ENCODE measurements at regions not wholly inside any gene's neighbourhood (a gene's known extent, or its start where the extent isn't known, plus 50 kb on each side); places are given as distances from the start of the nearest gene placed in this dataset.

DNA sequence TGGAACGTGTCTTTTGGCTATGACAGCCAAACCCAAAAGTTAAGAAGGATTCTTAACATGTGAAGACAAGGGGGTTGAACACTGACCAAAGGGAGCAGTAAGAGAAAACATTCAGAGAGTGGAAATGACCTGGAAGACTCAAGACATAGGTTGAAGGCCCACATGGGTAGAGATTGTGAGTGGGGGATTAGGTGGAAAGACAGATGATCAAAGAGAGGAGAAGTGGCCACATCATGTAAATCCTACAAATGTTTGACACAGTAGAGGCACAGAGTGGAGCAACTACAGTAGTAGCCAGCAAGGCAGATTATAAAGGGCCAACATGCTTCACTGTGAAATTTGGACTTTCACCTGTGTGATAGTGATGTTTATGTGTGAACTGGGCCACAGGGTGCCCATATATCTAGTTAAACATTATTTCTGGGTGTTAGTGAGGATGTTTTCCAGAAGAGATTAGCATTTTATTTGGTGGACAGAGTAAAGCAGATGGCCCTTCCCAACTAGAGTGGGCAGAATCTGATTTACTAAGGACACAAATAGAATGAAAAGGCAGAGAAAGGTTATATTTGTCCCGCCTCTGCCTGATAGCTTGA is 559.3 kb downstream of the RAB28 start:
- H3K27ac Mint-ChIP-seq (ENCODE audit: unreplicated experiment), result no peak overlapping the region
- Histone ChIP-seq H3K9me3 (no peaks in the 10 kb centered on the region), H3K27me3 (replicated peaks; ENCODE audit: control insufficient read depth, insufficient read depth, low read length) (no peaks in the 10 kb centered on the region), H3K4me3 (ENCODE audit: low read depth, low read length) (no peak overlapping the region), H3K36me3 (ENCODE audit: control insufficient read depth, insufficient read depth, low read length) (no peaks in the 10 kb centered on the region), H3K4me1 (no peaks in the 10 kb centered on the region)
- no peak for DNase-seq
- TF ChIP-seq, protein P1, sequence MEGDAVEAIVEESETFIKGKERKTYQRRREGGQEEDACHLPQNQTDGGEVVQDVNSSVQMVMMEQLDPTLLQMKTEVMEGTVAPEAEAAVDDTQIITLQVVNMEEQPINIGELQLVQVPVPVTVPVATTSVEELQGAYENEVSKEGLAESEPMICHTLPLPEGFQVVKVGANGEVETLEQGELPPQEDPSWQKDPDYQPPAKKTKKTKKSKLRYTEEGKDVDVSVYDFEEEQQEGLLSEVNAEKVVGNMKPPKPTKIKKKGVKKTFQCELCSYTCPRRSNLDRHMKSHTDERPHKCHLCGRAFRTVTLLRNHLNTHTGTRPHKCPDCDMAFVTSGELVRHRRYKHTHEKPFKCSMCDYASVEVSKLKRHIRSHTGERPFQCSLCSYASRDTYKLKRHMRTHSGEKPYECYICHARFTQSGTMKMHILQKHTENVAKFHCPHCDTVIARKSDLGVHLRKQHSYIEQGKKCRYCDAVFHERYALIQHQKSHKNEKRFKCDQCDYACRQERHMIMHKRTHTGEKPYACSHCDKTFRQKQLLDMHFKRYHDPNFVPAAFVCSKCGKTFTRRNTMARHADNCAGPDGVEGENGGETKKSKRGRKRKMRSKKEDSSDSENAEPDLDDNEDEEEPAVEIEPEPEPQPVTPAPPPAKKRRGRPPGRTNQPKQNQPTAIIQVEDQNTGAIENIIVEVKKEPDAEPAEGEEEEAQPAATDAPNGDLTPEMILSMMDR (IDR thresholded peaks at IDR 0.05; ENCODE audit: insufficient read depth in 1 of 2, low read depth in 1 of 2, low read length in 1 of 2, severe bottlenecking in 1 of 2, unreplicated experiment in 1 of 2), result no peak
- H3K9me3 Mint-ChIP-seq (ENCODE audit: unreplicated experiment), result peaks cover 12% of the 10 kb centered on the region
- H3K27me3 Mint-ChIP-seq (ENCODE audit: insufficient read depth, unreplicated experiment), result no peaks in the 10 kb centered on the region
- intact Hi-C loops (cut with micrococcal nuclease; ENCODE audit: unreplicated experiment), result no loop called here
- POLR2A ChIA-PET, result no interaction called here
- no peaks in the 10 kb centered on the region for H3K4me1 Mint-ChIP-seq (ENCODE audit: low read depth, unreplicated experiment)
- CTCF ChIA-PET, result no interaction called here
- no TSS peak for BruUV-seq (replicated peaks)
- no peaks in the 10 kb centered on the region for H3K36me3 Mint-ChIP-seq (ENCODE audit: insufficient read depth, unreplicated experiment)
- no peak overlapping the region for H3K4me3 Mint-ChIP-seq (ENCODE audit: unreplicated experiment)

DNA sequence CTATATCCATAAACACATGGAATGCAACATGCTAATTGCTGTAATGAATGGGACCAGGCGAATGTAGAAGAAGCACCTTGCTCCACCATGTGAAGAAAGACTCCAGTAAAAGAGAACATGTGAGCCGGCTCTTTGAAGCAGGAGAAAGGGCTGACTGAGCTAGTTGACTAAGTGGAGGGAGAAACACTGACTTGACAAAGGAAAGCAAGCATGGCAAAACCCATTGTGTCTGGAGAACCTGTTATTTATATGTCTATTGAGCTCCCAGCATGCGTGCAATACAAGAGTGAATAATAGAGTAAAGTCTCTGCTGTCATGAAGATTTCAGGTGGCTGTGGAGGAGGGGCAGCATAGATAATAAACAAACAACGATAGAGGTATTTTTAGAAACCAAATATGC is 559.9 kb downstream of the RAB28 start:
- TF ChIP-seq, protein P1 (IDR thresholded peaks at IDR 0.05; ENCODE audit: insufficient read depth in 1 of 2, low read depth in 1 of 2, low read length in 1 of 2, severe bottlenecking in 1 of 2, unreplicated experiment in 1 of 2), result no peak
- intact Hi-C loops (cut with micrococcal nuclease; ENCODE audit: unreplicated experiment), result no loop called here
- ChIA-PET POLR2A (no interaction called here), CTCF (no interaction called here)
- Histone ChIP-seq H3K9me3 (no peaks in the 10 kb centered on the region), H3K36me3 (ENCODE audit: control insufficient read depth, insufficient read depth, low read length) (no peaks in the 10 kb centered on the region), H3K4me1 (no peaks in the 10 kb centered on the region), H3K27me3 (replicated peaks; ENCODE audit: control insufficient read depth, insufficient read depth, low read length) (no peaks in the 10 kb centered on the region), H3K4me3 (ENCODE audit: low read depth, low read length) (no peak overlapping the region)
- no peaks in the 10 kb centered on the region for H3K36me3 Mint-ChIP-seq (ENCODE audit: insufficient read depth, unreplicated experiment)
- H3K27ac Mint-ChIP-seq (ENCODE audit: unreplicated experiment), result no peak overlapping the region
- no peak for DNase-seq
- H3K4me1 Mint-ChIP-seq (ENCODE audit: low read depth, unreplicated experiment), result no peaks in the 10 kb centered on the region
- no peak overlapping the region for H3K4me3 Mint-ChIP-seq (ENCODE audit: unreplicated experiment)
- H3K9me3 Mint-ChIP-seq (ENCODE audit: unreplicated experiment), result peaks cover 12% of the 10 kb centered on the region
- H3K27me3 Mint-ChIP-seq (ENCODE audit: insufficient read depth, unreplicated experiment), result no peaks in the 10 kb centered on the region
- BruUV-seq (replicated peaks), result no TSS peak

DNA sequence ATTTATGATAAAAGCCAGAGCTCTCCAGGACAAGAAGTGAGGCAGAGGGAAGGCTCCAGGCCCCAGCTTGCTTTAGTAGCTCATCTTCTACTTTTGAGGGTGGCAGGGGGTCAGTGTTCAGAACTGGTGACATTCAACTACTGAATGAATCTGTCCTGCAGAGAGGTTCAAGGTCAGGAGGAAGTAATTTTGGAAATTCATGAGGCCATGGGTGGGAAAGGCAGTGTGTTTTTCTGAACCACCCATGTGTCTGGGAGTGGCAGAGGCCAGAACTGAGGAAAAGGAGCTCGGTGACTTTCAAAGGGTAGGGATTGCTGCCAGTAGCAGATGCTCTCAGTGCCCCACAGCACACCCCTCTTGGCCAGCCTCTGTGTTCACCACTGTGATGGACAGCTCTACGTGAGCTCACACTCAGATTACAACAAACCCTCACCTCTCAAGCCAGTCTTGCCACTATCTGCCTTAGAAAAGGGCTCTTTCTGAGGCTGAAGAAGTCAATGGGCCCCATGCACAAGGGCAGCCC is 571.2 kb downstream of the RAB28 start:
- Mint-ChIP-seq H3K9me3 (ENCODE audit: unreplicated experiment) (no peaks in the 10 kb centered on the region), H3K36me3 (ENCODE audit: insufficient read depth, unreplicated experiment) (no peaks in the 10 kb centered on the region), H3K27me3 (ENCODE audit: insufficient read depth, unreplicated experiment) (no peaks in the 10 kb centered on the region), H3K4me1 (ENCODE audit: low read depth, unreplicated experiment) (no peaks in the 10 kb centered on the region), H3K4me3 (ENCODE audit: unreplicated experiment) (no peak overlapping the region), H3K27ac (ENCODE audit: unreplicated experiment) (no peak overlapping the region)
- intact Hi-C loops (cut with micrococcal nuclease; ENCODE audit: unreplicated experiment), result no loop called here
- ChIA-PET CTCF (no interaction called here), POLR2A (no interaction called here)
- Histone ChIP-seq H3K36me3 (ENCODE audit: control insufficient read depth, insufficient read depth, low read length) (no peaks in the 10 kb centered on the region), H3K4me1 (no peaks in the 10 kb centered on the region), H3K4me3 (ENCODE audit: low read depth, low read length) (no peak overlapping the region), H3K27me3 (replicated peaks; ENCODE audit: control insufficient read depth, insufficient read depth, low read length) (no peaks in the 10 kb centered on the region), H3K9me3 (no peaks in the 10 kb centered on the region)
- TF ChIP-seq, protein P1 (IDR thresholded peaks at IDR 0.05; ENCODE audit: insufficient read depth in 1 of 2, low read depth in 1 of 2, low read length in 1 of 2, severe bottlenecking in 1 of 2, unreplicated experiment in 1 of 2), result no peak
- DNase-seq, result no peak
- BruUV-seq (replicated peaks), result no TSS peak

Data from Caco-2 (cell line).